PC-9 (cell line): ENCODE measurements at regions not wholly inside any gene's neighbourhood (a gene's known extent, or its start where the extent isn't known, plus 50 kb on each side); places are given as distances from the start of the nearest gene placed in this dataset.

Experiments
- EZH2 ChIP-seq: fragments of 200-600 bp; sonication (generic); IDR thresholded peaks from 2 replicates; pipeline ENCODE4 v1.8.0; 2017; ENCODE audit warnings: antibody characterized with exemption, low read depth
- TF ChIP-seq, protein P1 (sequence below): fragments of 200-600 bp; sonication (generic); conservative IDR thresholded peaks from 2 replicates; pipeline ENCODE4 v1.6.1; 2017; ENCODE audit warnings: mixed run types, antibody characterized with exemption, mild to moderate bottlenecking, moderate library complexity

- TF ChIP-seq, protein P1, sequence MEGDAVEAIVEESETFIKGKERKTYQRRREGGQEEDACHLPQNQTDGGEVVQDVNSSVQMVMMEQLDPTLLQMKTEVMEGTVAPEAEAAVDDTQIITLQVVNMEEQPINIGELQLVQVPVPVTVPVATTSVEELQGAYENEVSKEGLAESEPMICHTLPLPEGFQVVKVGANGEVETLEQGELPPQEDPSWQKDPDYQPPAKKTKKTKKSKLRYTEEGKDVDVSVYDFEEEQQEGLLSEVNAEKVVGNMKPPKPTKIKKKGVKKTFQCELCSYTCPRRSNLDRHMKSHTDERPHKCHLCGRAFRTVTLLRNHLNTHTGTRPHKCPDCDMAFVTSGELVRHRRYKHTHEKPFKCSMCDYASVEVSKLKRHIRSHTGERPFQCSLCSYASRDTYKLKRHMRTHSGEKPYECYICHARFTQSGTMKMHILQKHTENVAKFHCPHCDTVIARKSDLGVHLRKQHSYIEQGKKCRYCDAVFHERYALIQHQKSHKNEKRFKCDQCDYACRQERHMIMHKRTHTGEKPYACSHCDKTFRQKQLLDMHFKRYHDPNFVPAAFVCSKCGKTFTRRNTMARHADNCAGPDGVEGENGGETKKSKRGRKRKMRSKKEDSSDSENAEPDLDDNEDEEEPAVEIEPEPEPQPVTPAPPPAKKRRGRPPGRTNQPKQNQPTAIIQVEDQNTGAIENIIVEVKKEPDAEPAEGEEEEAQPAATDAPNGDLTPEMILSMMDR: no peak
- TF ChIP-seq EZH2: no peak
Observed at GRCh38 chr4:64503945-64504675, 94.9 kb upstream of the TECRL start.
